Neural cell (in vitro differentiated cells): ENCODE measurements at regions not wholly inside any gene's neighbourhood (a gene's known extent, or its start where the extent isn't known, plus 50 kb on each side); places are given as distances from the start of the nearest gene placed in this dataset.

ENCODE experiments used
- H2AFZ ChIP-seq: fragments of 200-600, 300-800 bp; sonication (generic), shearing (Covaris generic); 2 replicates; pipeline ENCODE4 v1.6.0; 2014; ENCODE audit warnings: low read depth, mild to moderate bottlenecking, antibody characterized with exemption, low read length, moderate library complexity
- H3F3A ChIP-seq: fragments of 200-600 bp; shearing (Covaris generic); 2 replicates; pipeline ENCODE4 v1.6.1; 2016; ENCODE audit warnings: mild to moderate bottlenecking, moderate library complexity, mixed read lengths, antibody characterized with exemption, low read length; ENCODE audit not compliant: insufficient read depth, poor library complexity, severe bottlenecking
- H3K27ac ChIP-seq: fragments of 200-600, 300-800 bp; sonication (generic), shearing (Covaris generic); 2 replicates; pipeline ENCODE4 v1.5.1; 2014; ENCODE audit warnings: mild to moderate bottlenecking, low read length, moderate library complexity
- H3K27me3 ChIP-seq: fragments of 300-800, 200-600 bp; sonication (generic), shearing (Covaris generic); 2 replicates; pipeline ENCODE4 v1.6.0; 2014; ENCODE audit warnings: mild to moderate bottlenecking, low read depth, low read length, moderate library complexity; ENCODE audit not compliant: insufficient read depth
- H3K36me3 ChIP-seq: fragments of 300-800, 200-600 bp; sonication (generic), shearing (Covaris generic); 2 replicates; pipeline ENCODE4 v1.5.1; 2014; ENCODE audit warnings: mild to moderate bottlenecking, antibody characterized with exemption, low read length, moderate library complexity; ENCODE audit not compliant: insufficient read depth
- H3K4me2 ChIP-seq: fragments of 300-800, 200-600 bp; sonication (generic), shearing (Covaris generic); 2 replicates; pipeline ENCODE4 v1.6.0; 2014; ENCODE audit warnings: mild to moderate bottlenecking, low read length
- H3K4me3 ChIP-seq: fragments of 300-800, 200-600 bp; sonication (generic), shearing (Covaris generic); 2 replicates; pipeline ENCODE4 v1.5.1; 2014; ENCODE audit warnings: mild to moderate bottlenecking, low read length, moderate library complexity
- H3K79me2 ChIP-seq: fragments of 200-600 bp; shearing (Covaris generic); replicated peaks from 2 replicates; pipeline ENCODE4 v1.6.0; 2014; ENCODE audit warnings: mild to moderate bottlenecking, low read length, moderate library complexity; ENCODE audit not compliant: insufficient read depth
- H3K9ac ChIP-seq: fragments of 300-800, 200-600 bp; sonication (generic), shearing (Covaris generic); 2 replicates; pipeline ENCODE4 v1.6.1; 2016; ENCODE audit warnings: mild to moderate bottlenecking, low read length, mixed read lengths
- H3K9me2 ChIP-seq: fragments of 200-600 bp; shearing (Covaris generic); 2 replicates; pipeline ENCODE4 v1.6.1; 2016; ENCODE audit warnings: mild to moderate bottlenecking, low read length, mixed read lengths; ENCODE audit not compliant: insufficient read depth
- H3K9me3 ChIP-seq: fragments of 200-600, 300-800 bp; sonication (generic), shearing (Covaris generic); 2 replicates; pipeline ENCODE4 v1.6.1; 2016; ENCODE audit warnings: mild to moderate bottlenecking, mixed run types, low read length, moderate library complexity, mixed read lengths
- H4K20me1 ChIP-seq: fragments of 200-600 bp; shearing (Covaris generic); 2 replicates; pipeline ENCODE4 v1.6.1; 2016; ENCODE audit warnings: mild to moderate bottlenecking, mixed run types; ENCODE audit not compliant: insufficient read depth
- CTCF ChIP-seq: fragments of 450-650 bp; IDR thresholded peaks from 2 replicates; pipeline ENCODE4 v1.5.1; 2014; ENCODE audit warnings: antibody characterized with exemption, mild to moderate bottlenecking, moderate library complexity; ENCODE audit not compliant: poor library complexity, severe bottlenecking
- EP300 ChIP-seq: fragments of 450-650 bp; conservative IDR thresholded peaks from 2 replicates; pipeline ENCODE4 v1.6.1; 2014; ENCODE audit warnings: antibody characterized with exemption, mild to moderate bottlenecking, moderate library complexity; ENCODE audit not compliant: poor library complexity, severe bottlenecking
- EZH2 ChIP-seq: fragments of 200-600, 300-800 bp; shearing (Covaris generic), sonication (generic); IDR thresholded peaks from 2 replicates; pipeline ENCODE4 v1.6.1; 2014; ENCODE audit warnings: antibody characterized with exemption, low read length, borderline replicate concordance, mild to moderate bottlenecking; ENCODE audit not compliant: insufficient read depth, poor library complexity, severe bottlenecking
- MXI1 ChIP-seq: fragments of 450-650 bp; conservative IDR thresholded peaks from 2 replicates; pipeline ENCODE4 v1.6.1; 2014; ENCODE audit warnings: antibody characterized with exemption, mild to moderate bottlenecking; ENCODE audit not compliant: poor library complexity, severe bottlenecking
- POLR2AphosphoS5 ChIP-seq: IDR thresholded peaks from 2 replicates; pipeline ENCODE4 v1.6.1; 2012
- RAD21 ChIP-seq: fragments of 450-650 bp; conservative IDR thresholded peaks from 2 replicates; pipeline ENCODE4 v1.6.1; 2014; ENCODE audit warnings: antibody characterized with exemption, mild to moderate bottlenecking, moderate library complexity
- SMC3 ChIP-seq: fragments of 450-650 bp; conservative IDR thresholded peaks from 2 replicates; pipeline ENCODE4 v1.6.1; 2014; ENCODE audit warnings: antibody characterized with exemption, mild to moderate bottlenecking, moderate library complexity; ENCODE audit not compliant: poor library complexity
- TAF1 ChIP-seq: IDR thresholded peaks from 2 replicates; pipeline ENCODE4 v1.6.1; 2012; ENCODE audit warnings: low read depth
- TF ChIP-seq, protein P1 (sequence below): IDR thresholded peaks from 2 replicates; pipeline ENCODE4 v1.6.1; 2012; ENCODE audit warnings: borderline replicate concordance

- no peak overlapping the region for H3K4me3 ChIP-seq
- no peaks in the 10 kb centered on the region for H4K20me1 ChIP-seq
- no peak overlapping the region for H3K27ac ChIP-seq
- no peak for TF ChIP-seq TAF1
- no peak for TF ChIP-seq EP300
- no peak for TF ChIP-seq EZH2
- no peak for TF ChIP-seq CTCF
- TF ChIP-seq RAD21 = no peak
- no peaks in the 10 kb centered on the region for H3K9me2 ChIP-seq
- H3K9me3 ChIP-seq = no peaks in the 10 kb centered on the region
- H3K27me3 ChIP-seq = no peaks in the 10 kb centered on the region
- H3K36me3 ChIP-seq = no peaks in the 10 kb centered on the region
- H3K79me2 ChIP-seq = no peaks in the 10 kb centered on the region
- no peak overlapping the region for H2AFZ ChIP-seq
- no peak overlapping the region for H3K9ac ChIP-seq
- no peaks in the 10 kb centered on the region for H3F3A ChIP-seq
- no peak overlapping the region for H3K4me2 ChIP-seq
Observed at GRCh38 chr2:56539618-56540017, 355.8 kb downstream of the CCDC85A start.

DNA sequence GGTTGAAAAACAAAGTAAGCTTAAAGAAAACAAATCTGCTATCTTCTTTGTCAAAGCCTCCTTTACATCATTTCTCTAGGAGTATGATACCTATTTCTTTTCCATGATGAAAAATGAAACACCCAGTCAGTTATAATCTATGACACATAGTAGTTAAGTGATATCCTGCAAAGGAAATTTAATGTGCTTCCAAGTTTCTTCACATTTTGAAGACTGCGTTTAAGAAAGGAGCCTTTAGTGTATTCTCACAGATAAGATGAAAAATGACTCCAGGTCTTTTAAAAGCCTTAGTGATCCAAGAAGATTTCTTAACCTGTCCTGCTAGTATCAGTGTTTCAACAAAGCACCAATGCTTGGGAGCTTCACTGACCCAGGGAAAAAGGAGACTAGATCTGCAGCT, 356.7 kb downstream of the CCDC85A start:
- Histone ChIP-seq H3K4me3 (no peak overlapping the region), H2AFZ (no peak overlapping the region), H3F3A (no peaks in the 10 kb centered on the region), H3K27me3 (no peaks in the 10 kb centered on the region), H3K36me3 (no peaks in the 10 kb centered on the region), H3K9ac (no peak overlapping the region), H3K79me2 (no peaks in the 10 kb centered on the region), H3K27ac (no peak overlapping the region), H3K9me2 (no peaks in the 10 kb centered on the region), H3K4me2 (no peak overlapping the region), H4K20me1 (no peaks in the 10 kb centered on the region), H3K9me3 (no peaks in the 10 kb centered on the region)
- TF ChIP-seq, protein P1, sequence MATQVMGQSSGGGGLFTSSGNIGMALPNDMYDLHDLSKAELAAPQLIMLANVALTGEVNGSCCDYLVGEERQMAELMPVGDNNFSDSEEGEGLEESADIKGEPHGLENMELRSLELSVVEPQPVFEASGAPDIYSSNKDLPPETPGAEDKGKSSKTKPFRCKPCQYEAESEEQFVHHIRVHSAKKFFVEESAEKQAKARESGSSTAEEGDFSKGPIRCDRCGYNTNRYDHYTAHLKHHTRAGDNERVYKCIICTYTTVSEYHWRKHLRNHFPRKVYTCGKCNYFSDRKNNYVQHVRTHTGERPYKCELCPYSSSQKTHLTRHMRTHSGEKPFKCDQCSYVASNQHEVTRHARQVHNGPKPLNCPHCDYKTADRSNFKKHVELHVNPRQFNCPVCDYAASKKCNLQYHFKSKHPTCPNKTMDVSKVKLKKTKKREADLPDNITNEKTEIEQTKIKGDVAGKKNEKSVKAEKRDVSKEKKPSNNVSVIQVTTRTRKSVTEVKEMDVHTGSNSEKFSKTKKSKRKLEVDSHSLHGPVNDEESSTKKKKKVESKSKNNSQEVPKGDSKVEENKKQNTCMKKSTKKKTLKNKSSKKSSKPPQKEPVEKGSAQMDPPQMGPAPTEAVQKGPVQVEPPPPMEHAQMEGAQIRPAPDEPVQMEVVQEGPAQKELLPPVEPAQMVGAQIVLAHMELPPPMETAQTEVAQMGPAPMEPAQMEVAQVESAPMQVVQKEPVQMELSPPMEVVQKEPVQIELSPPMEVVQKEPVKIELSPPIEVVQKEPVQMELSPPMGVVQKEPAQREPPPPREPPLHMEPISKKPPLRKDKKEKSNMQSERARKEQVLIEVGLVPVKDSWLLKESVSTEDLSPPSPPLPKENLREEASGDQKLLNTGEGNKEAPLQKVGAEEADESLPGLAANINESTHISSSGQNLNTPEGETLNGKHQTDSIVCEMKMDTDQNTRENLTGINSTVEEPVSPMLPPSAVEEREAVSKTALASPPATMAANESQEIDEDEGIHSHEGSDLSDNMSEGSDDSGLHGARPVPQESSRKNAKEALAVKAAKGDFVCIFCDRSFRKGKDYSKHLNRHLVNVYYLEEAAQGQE = no peak
- no peak for TF ChIP-seq MXI1
- TF ChIP-seq EP300 = no peak
- TF ChIP-seq EZH2 = no peak
- TF ChIP-seq POLR2AphosphoS5 = no peak
- TF ChIP-seq RAD21 = no peak
- no peak for TF ChIP-seq TAF1
- no peak for TF ChIP-seq CTCF
- no peak for TF ChIP-seq SMC3
